Natural killer cell (primary cell): ENCODE measurements at regions not wholly inside any gene's neighbourhood (a gene's known extent, or its start where the extent isn't known, plus 50 kb on each side); places are given as distances from the start of the nearest gene placed in this dataset.

Experiments used
- ATAC-seq, 3 donors: fragments of 150-1000 bp in 2 of 3; fragments of 200-7000 bp in 1 of 3; cut with Tn5 transposase; 1 replicate in 1 of 3; 2 replicates in 2 of 3; pipeline ENCODE4 v1.10.0; 2021; ENCODE audit warnings: mild to moderate bottlenecking in 2 of 3, moderate library complexity in 2 of 3
- DNase-seq, 2 donors: peaks; one replicate each; pipeline versions ENCODE4 v3.0.0 to v3.0.0-alpha.2; 2013 to 2021; ENCODE audit warnings: mixed read lengths in 1 of 2
- H3K27ac ChIP-seq: one replicate; pipeline ENCODE4 v1.5.1; 2013; ENCODE audit warnings: mild to moderate bottlenecking, low read length
- H3K27me3 ChIP-seq: one replicate; pipeline ENCODE4 v1.6.1; 2013; ENCODE audit warnings: low read length; ENCODE audit not compliant: control insufficient read depth, insufficient read depth
- H3K36me3 ChIP-seq: one replicate; pipeline ENCODE4 v1.6.1; 2013; ENCODE audit warnings: low read length; ENCODE audit not compliant: control insufficient read depth, insufficient read depth
- H3K4me1 ChIP-seq: one replicate; pipeline ENCODE4 v1.6.1; 2013; ENCODE audit warnings: low read length; ENCODE audit not compliant: control insufficient read depth, insufficient read depth
- H3K4me3 ChIP-seq: one replicate; pipeline ENCODE4 v1.5.1; 2013; ENCODE audit warnings: low read length
- H3K9me3 ChIP-seq: one replicate; pipeline ENCODE4 v1.6.1; 2013; ENCODE audit warnings: low read length; ENCODE audit not compliant: control insufficient read depth, insufficient read depth
- H3K27ac Mint-ChIP-seq, 2 donors: one replicate each; pipeline ENCODE4 v1.8.0; 2022; ENCODE audit warnings: mild to moderate bottlenecking in 2 of 2, mixed read lengths in 2 of 2, moderate library complexity in 1 of 2
- H3K27me3 Mint-ChIP-seq, 2 donors: one replicate each; pipeline ENCODE4 v1.8.0; 2022; ENCODE audit warnings: low read depth in 2 of 2, mixed read lengths in 2 of 2
- H3K36me3 Mint-ChIP-seq: one replicate; pipeline ENCODE4 v1.8.0; 2022; ENCODE audit warnings: mixed read lengths
- H3K4me1 Mint-ChIP-seq, 2 donors: one replicate each; pipeline ENCODE4 v1.8.0; 2022; ENCODE audit warnings: mixed read lengths in 2 of 2
- H3K4me3 Mint-ChIP-seq: one replicate; pipeline ENCODE4 v1.8.0; 2022; ENCODE audit warnings: mild to moderate bottlenecking, moderate library complexity, mixed read lengths
- H3K9me3 Mint-ChIP-seq, 2 donors: one replicate each; pipeline ENCODE4 v1.8.0; 2022; ENCODE audit warnings: mixed read lengths in 2 of 2
- CTCF ChIP-seq: fragments of 200-600 bp; IDR thresholded peaks from one replicate; pipeline ENCODE4 v1.8.0; 2022; ENCODE audit warnings: antibody characterized with exemption
- WGBS: methylation state at CpG from one replicate; pipeline ENCODE4 v1.1.7; 2013; ENCODE audit warnings: missing lambda C conversion rate; ENCODE audit not compliant: insufficient coverage; 5-methylcytosine and 5-hydroxymethylcytosine counted together
- intact Hi-C: fragments of 100-400 bp; cut with micrococcal nuclease; formaldehyde crosslinking; loops from one replicate; pipeline ENCODE4 v1.14.2; 2022

- no peak overlapping the region for H3K4me3 ChIP-seq
- no peak for DNase-seq
- Mint-ChIP-seq H3K36me3 (no peaks in the 10 kb centered on the region), H3K4me1 (peaks cover 0 to 4% of the 10 kb centered on the region in 2 donors), H3K9me3 (peaks cover 5 to 6% of the 10 kb centered on the region in 2 donors), H3K4me3 (no peak overlapping the region), H3K27ac (no peak overlapping the region), H3K27me3 (no peaks in the 10 kb centered on the region)
- H3K27me3 ChIP-seq: no peaks in the 10 kb centered on the region
- no peaks in the 10 kb centered on the region for H3K4me1 ChIP-seq
- H3K36me3 ChIP-seq: no peaks in the 10 kb centered on the region
- H3K9me3 ChIP-seq: no peaks in the 10 kb centered on the region
- TF ChIP-seq CTCF: no peak
- H3K27ac ChIP-seq: peak overlapping the region; percentile 48
- no CpG with 5 or more reads among the region's 2 CpGs for WGBS
- ATAC-seq: no peak
- intact Hi-C loops: no loop called here
Observed at GRCh38 chrX:4936315-4936714, 1222.9 kb upstream of the PRKX start.

GRCh38 chrX:4935846-4936245 lies 1222.4 kb upstream of the PRKX start:
- Mint-ChIP-seq H3K36me3 (no peaks in the 10 kb centered on the region), H3K27ac (peak overlapping the region in 1 of 2 donors; percentile 25), H3K9me3 (peaks cover 5 to 6% of the 10 kb centered on the region in 2 donors), H3K4me1 (peaks cover 0 to 4% of the 10 kb centered on the region in 2 donors), H3K27me3 (no peaks in the 10 kb centered on the region), H3K4me3 (no peak overlapping the region)
- no peak overlapping the region for H3K4me3 ChIP-seq
- no peaks in the 10 kb centered on the region for H3K4me1 ChIP-seq
- H3K9me3 ChIP-seq: no peaks in the 10 kb centered on the region
- intact Hi-C loops: no loop called here
- H3K27me3 ChIP-seq: no peaks in the 10 kb centered on the region
- 10% methylated on average over 2 of the region's 2 CpGs for WGBS
- peak in 2 of 3 donors; percentile 25 to 39 for ATAC-seq
- TF ChIP-seq CTCF: no peak
- H3K36me3 ChIP-seq: no peaks in the 10 kb centered on the region
- H3K27ac ChIP-seq: peak overlapping the region; percentile 48
- no peak for DNase-seq

- no peaks in the 10 kb centered on the region for H3K27me3 ChIP-seq
- Mint-ChIP-seq H3K4me3 (no peak overlapping the region), H3K9me3 (peaks cover 6 to 9% of the 10 kb centered on the region in 2 donors), H3K27ac (peak overlapping the region in 1 of 2 donors; percentile 25), H3K27me3 (no peaks in the 10 kb centered on the region), H3K36me3 (no peaks in the 10 kb centered on the region), H3K4me1 (peaks cover 0 to 4% of the 10 kb centered on the region in 2 donors)
- DNase-seq (no peak), ATAC-seq (no peak)
- no peak overlapping the region for H3K27ac ChIP-seq
- no peak overlapping the region for H3K4me3 ChIP-seq
- intact Hi-C loops: no loop called here
- no peaks in the 10 kb centered on the region for H3K4me1 ChIP-seq
- H3K9me3 ChIP-seq: no peaks in the 10 kb centered on the region
- no peaks in the 10 kb centered on the region for H3K36me3 ChIP-seq
- WGBS: 56% methylated on average over 2 of the region's 2 CpGs
- TF ChIP-seq CTCF: no peak
Observed at GRCh38 chrX:4935401-4935800, 1222.0 kb upstream of the PRKX start.

GRCh38 chrX:4932790-4933189 lies 1219.3 kb upstream of the PRKX start:
- H3K27ac ChIP-seq: no peak overlapping the region
- H3K27ac Mint-ChIP-seq: no peak overlapping the region
- ATAC-seq (no peak), DNase-seq (no peak)
- no peak overlapping the region for H3K4me3 Mint-ChIP-seq
- H3K36me3 ChIP-seq: no peaks in the 10 kb centered on the region
- H3K4me3 ChIP-seq: no peak overlapping the region
- H3K9me3 ChIP-seq: no peaks in the 10 kb centered on the region
- peaks cover 0 to 4% of the 10 kb centered on the region in 2 donors for H3K4me1 Mint-ChIP-seq
- no peaks in the 10 kb centered on the region for H3K4me1 ChIP-seq
- no peak for TF ChIP-seq CTCF
- H3K27me3 Mint-ChIP-seq: no peaks in the 10 kb centered on the region
- intact Hi-C loops: loop anchor here (2.0 kb wide), 1 partner anchor 46 kb away; no protein-coding TSS in a partner anchor
- 94% methylated on average over 3 of the region's 5 CpGs for WGBS
- H3K27me3 ChIP-seq: no peaks in the 10 kb centered on the region
- no peaks in the 10 kb centered on the region for H3K36me3 Mint-ChIP-seq
- peaks cover 8 to 10% of the 10 kb centered on the region in 2 donors for H3K9me3 Mint-ChIP-seq
